NCI-H2196 treated with DMSO at 0.1 percent for 48 hours (cell line): ENCODE measurements at regions not wholly inside any gene's neighbourhood (a gene's known extent, or its start where the extent isn't known, plus 50 kb on each side); places are given as distances from the start of the nearest gene placed in this dataset.

Source experiments
- DNase-seq: peaks from one replicate; lab custom pipeline; 2025; ENCODE audit not compliant: unreplicated experiment; lab: John Stamatoyannopoulos, UW

- no peak for DNase-seq
Measured at GRCh38 chr15:62727501-62727900, 315.0 kb upstream of the TPM1 start.

- no peak for DNase-seq
Measured at GRCh38 chr15:62730825-62731224, 311.7 kb upstream of the TPM1 start.

GRCh38 chr15:62732078-62732477, 310.5 kb upstream of the TPM1 start:
- no peak for DNase-seq

- DNase-seq, result no peak
Measured at GRCh38 chr15:62734706-62735105, 307.8 kb upstream of the TPM1 start.

GRCh38 chr15:62736756-62737155, 305.8 kb upstream of the TPM1 start:
- no peak for DNase-seq

GRCh38 chr15:62737551-62737950, 305.0 kb upstream of the TPM1 start:
- no peak for DNase-seq

GRCh38 chr15:62739082-62739481, 303.5 kb upstream of the TPM1 start:
- DNase-seq, result no peak

- DNase-seq, result no peak
Measured at GRCh38 chr15:62739507-62739906, 303.0 kb upstream of the TPM1 start.

GRCh38 chr15:62740141-62741004, 302.2 kb upstream of the TPM1 start:
- no peak for DNase-seq

GRCh38 chr15:62741106-62741505, 301.4 kb upstream of the TPM1 start:
- no peak for DNase-seq

GRCh38 chr15:62742409-62743171, 300.0 kb upstream of the TPM1 start:
- peak; percentile 21 for DNase-seq

GRCh38 chr15:62745621-62746225, 296.8 kb upstream of the TPM1 start:
- DNase-seq, result no peak

- no peak for DNase-seq
Measured at GRCh38 chr15:62748196-62748595, 294.4 kb upstream of the TPM1 start.

- DNase-seq, result no peak
Measured at GRCh38 chr15:62749036-62749815, 293.3 kb upstream of the TPM1 start.

GRCh38 chr15:62750471-62750870, 292.1 kb upstream of the TPM1 start:
- no peak for DNase-seq

GRCh38 chr15:62752657-62753517, 289.7 kb upstream of the TPM1 start:
- no peak for DNase-seq

GRCh38 chr15:62753518-62754221, 288.9 kb upstream of the TPM1 start:
- DNase-seq, result no peak

GRCh38 chr15:62756326-62756994, 286.1 kb upstream of the TPM1 start:
- no peak for DNase-seq

GRCh38 chr15:62756995-62757360, 285.6 kb upstream of the TPM1 start:
- DNase-seq, result no peak
